GM06990 (cell line): ENCODE measurements at regions not wholly inside any gene's neighbourhood (a gene's known extent, or its start where the extent isn't known, plus 50 kb on each side); places are given as distances from the start of the nearest gene placed in this dataset.

Experiments
- DNase-seq: peaks from one replicate; pipeline ENCODE4 v3.0.0-alpha.2; 2011; ENCODE audit not compliant: insufficient read length; ENCODE audit errors: extremely low read depth
- H3K27me3 ChIP-seq: replicated peaks from 2 replicates; pipeline ENCODE4 v1.6.0; 2011; ENCODE audit warnings: low read length; ENCODE audit not compliant: control insufficient read depth, insufficient read depth
- H3K36me3 ChIP-seq: 2 replicates; pipeline ENCODE4 v1.5.1; 2011; ENCODE audit warnings: low read length; ENCODE audit not compliant: control insufficient read depth, insufficient read depth
- H3K4me3 ChIP-seq: replicated peaks from 2 replicates; pipeline ENCODE4 v1.5.1; 2011; ENCODE audit warnings: low read depth, mild to moderate bottlenecking, control low read depth, low read length
- TF ChIP-seq, protein P1 (sequence below): IDR thresholded peaks from 2 replicates; pipeline ENCODE4 v1.5.1; 2011; ENCODE audit warnings: low read length, control low read depth, mild to moderate bottlenecking, inconsistent platforms; ENCODE audit not compliant: insufficient read depth, poor library complexity, severe bottlenecking

DNA sequence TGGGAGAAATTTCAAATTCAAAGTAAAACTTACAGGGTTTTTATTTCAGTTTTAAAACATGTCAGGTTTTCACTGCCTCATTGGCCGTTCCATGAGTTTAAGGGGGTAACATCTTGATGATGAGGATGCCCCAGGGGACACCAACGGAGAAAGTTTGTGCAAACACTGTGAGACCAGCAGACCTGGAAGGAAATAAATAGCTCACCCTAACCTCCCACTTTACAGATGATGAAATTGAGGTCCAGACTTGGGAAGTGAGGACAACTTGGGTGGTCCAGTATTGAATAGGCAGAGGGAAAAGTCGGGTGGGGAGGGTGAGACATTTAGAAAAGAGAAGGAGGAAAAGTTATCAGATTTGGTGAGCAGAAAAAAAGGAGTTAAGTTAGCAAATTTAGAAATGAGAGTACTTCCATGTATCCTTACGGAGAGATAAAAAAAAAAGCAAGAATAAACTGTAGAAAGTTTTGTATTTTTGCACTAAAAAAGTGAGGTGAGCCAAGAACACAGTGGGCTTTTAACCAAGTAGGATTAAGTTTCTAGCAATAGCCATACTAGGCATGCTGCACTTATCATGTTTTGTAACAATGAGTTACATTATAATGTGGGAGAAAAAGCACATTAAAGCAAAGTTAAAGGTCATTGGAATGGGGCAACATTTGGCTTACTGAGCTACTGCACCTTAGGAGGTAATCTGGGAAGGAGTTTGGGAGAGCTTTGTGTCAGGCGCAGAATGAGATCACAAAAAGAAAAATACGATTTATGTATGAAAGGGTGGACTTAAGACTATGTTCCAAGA is 125.1 kb downstream of the GAS1 start:
- Histone ChIP-seq H3K4me3 (no peak overlapping the region), H3K27me3 (no peaks in the 10 kb centered on the region; the same call in 1 of the 2 replicates), H3K36me3 (no peaks in the 10 kb centered on the region)
- TF ChIP-seq, protein P1, sequence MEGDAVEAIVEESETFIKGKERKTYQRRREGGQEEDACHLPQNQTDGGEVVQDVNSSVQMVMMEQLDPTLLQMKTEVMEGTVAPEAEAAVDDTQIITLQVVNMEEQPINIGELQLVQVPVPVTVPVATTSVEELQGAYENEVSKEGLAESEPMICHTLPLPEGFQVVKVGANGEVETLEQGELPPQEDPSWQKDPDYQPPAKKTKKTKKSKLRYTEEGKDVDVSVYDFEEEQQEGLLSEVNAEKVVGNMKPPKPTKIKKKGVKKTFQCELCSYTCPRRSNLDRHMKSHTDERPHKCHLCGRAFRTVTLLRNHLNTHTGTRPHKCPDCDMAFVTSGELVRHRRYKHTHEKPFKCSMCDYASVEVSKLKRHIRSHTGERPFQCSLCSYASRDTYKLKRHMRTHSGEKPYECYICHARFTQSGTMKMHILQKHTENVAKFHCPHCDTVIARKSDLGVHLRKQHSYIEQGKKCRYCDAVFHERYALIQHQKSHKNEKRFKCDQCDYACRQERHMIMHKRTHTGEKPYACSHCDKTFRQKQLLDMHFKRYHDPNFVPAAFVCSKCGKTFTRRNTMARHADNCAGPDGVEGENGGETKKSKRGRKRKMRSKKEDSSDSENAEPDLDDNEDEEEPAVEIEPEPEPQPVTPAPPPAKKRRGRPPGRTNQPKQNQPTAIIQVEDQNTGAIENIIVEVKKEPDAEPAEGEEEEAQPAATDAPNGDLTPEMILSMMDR, result no peak
- DNase-seq, result no peak

DNA sequence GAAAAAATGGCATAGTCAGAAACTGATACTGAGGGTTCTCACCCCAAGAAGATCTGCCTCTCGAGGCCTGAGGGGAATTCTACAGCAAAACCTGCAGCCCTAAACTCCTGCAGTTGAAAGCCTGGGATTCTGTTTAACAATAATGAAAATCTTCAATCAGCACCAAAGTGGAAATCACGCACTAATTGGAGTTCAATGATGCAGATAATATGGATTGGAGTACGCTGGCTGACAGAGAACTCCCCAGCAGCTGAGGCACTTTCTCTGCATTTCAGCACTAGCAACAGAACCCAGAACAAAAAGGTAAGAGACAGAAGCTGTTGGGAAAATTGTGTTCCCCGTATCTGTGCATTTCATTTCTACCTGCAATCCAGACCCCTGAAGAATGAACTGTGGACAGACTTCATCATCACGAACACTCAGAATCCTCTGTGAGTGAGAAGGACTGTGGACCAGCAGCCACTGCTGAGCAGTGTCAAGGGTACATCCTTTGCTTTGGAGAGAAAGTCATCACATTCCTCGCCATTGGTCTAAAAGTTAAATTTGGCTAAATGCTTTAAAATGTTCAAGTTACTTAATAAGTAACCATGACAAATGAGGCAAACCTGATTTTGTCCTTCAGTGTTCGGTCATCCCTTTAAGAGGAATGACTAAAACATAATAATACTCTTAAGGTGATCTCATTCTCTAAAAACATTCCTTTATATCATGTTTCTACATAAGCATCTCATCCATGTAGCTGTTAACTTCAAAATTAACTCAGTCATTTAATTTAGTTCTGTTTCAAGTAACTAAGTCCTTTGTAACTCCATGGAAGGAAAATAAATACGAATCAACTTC is 126.1 kb downstream of the GAS1 start:
- TF ChIP-seq, protein P1, result no peak
- Histone ChIP-seq H3K36me3 (no peaks in the 10 kb centered on the region), H3K4me3 (no peak overlapping the region), H3K27me3 (no peaks in the 10 kb centered on the region; the same call in 1 of the 2 replicates)
- no peak for DNase-seq

DNA sequence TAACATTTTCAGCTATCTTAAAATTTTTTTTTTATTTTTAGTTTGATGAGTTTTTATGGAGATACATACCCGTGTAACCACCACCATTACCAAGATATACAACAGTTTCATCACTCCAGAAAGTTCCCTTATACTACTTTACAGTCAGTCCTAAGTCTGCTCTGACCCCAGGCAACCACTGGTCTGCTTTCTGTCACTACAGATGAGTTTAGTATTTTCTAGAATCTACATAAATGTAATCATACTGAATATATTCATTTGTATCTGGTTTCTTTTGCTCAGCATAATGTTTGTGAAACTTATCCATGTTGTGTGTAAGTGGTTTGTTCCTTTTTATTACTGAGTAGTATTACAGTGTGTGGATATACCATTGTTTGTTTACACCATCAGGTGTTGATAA is 127.8 kb downstream of the GAS1 start:
- Histone ChIP-seq H3K36me3 (no peaks in the 10 kb centered on the region), H3K4me3 (no peak overlapping the region), H3K27me3 (no peaks in the 10 kb centered on the region; the same call in 1 of the 2 replicates)
- DNase-seq, result no peak
- TF ChIP-seq, protein P1, result no peak

DNA sequence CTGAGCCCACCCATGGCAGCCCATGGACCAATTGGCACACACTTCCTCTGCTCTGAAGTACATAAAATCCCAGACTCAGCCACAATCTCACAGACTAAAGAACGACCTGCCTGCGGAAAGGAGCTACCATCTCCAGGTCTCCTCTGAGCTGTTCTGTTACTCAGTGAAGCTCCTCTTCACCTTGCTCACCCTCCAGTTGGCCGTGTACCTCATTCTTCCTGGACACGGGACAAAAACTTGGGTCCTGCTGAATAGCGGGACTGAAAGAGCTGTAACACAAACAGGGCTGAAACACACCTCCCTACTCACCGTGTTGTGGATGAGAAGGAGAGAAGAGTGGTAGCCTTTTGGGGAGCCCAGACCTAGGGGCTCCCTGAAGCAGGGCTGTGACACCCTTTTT is 128.7 kb downstream of the GAS1 start:
- TF ChIP-seq, protein P1, result no peak
- H3K36me3 ChIP-seq, result no peaks in the 10 kb centered on the region
- DNase-seq, result no peak
- H3K4me3 ChIP-seq, result no peak overlapping the region
- H3K27me3 ChIP-seq, result no peaks in the 10 kb centered on the region; the same call in 1 of the 2 replicates

DNA sequence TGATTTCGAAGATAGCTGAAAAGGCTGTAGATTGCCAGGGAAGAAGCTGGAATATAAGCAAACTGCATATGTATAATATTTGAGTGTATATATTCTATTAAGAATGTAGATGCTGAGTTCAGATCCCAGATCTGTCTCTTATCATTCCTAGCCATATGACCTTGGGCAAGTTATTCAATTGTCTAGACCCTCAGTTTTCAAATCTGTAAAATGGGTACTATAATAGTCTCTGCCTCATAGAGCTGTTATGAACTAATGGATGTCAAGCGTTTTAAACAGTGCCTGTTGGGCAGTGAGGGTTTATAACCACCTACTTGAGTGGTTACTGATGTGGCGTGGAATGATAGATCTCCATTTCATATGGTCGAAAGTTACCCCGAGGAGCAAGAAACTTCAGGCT is 130.4 kb downstream of the GAS1 start:
- Histone ChIP-seq H3K36me3 (no peaks in the 10 kb centered on the region), H3K4me3 (no peak overlapping the region), H3K27me3 (no peaks in the 10 kb centered on the region; the same call in 1 of the 2 replicates)
- TF ChIP-seq, protein P1, result no peak
- no peak for DNase-seq
